GM21723 (cell line): ENCODE measurements at regions not wholly inside any gene's neighbourhood (a gene's known extent, or its start where the extent isn't known, plus 50 kb on each side); places are given as distances from the start of the nearest gene placed in this dataset.

Experiments used
- ATAC-seq: cut with Tn5 transposase; IDR thresholded peaks from one replicate; pipeline ENCODE4 v1.9.1; 2021; ENCODE audit warnings: mild to moderate bottlenecking, moderate library complexity; ENCODE audit not compliant: unreplicated experiment

- no peak for ATAC-seq
Observed at GRCh38 chr4:27467351-27467750, 606.7 kb downstream of the STIM2 start.

GRCh38 chr4:27472364-27472763 lies 611.7 kb downstream of the STIM2 start:
- ATAC-seq: no peak

GRCh38 chr4:27474691-27475090 lies 614.0 kb downstream of the STIM2 start:
- ATAC-seq: no peak

GRCh38 chr4:27484216-27484615 lies 623.6 kb downstream of the STIM2 start:
- ATAC-seq: no peak

GRCh38 chr4:27490315-27490714 lies 629.7 kb downstream of the STIM2 start:
- ATAC-seq: no peak

GRCh38 chr4:27490766-27491165 lies 630.1 kb downstream of the STIM2 start:
- ATAC-seq: no peak

GRCh38 chr4:27506401-27506800 lies 645.8 kb downstream of the STIM2 start:
- ATAC-seq: no peak

GRCh38 chr4:27514711-27515110 lies 654.1 kb downstream of the STIM2 start:
- no peak for ATAC-seq

GRCh38 chr4:27515140-27515539 lies 654.5 kb downstream of the STIM2 start:
- no peak for ATAC-seq

- ATAC-seq: no peak
Observed at GRCh38 chr4:27518876-27519275, 658.2 kb downstream of the STIM2 start.

GRCh38 chr4:27524224-27524623 lies 663.6 kb downstream of the STIM2 start:
- ATAC-seq: no peak

GRCh38 chr4:27534488-27534887 lies 673.8 kb downstream of the STIM2 start:
- ATAC-seq: no peak

- no peak for ATAC-seq
Observed at GRCh38 chr4:27568236-27568951, 707.8 kb downstream of the STIM2 start.

GRCh38 chr4:27568952-27569319 lies 708.3 kb downstream of the STIM2 start:
- no peak for ATAC-seq

- no peak for ATAC-seq
Observed at GRCh38 chr4:27574743-27575142, 714.1 kb downstream of the STIM2 start.

- ATAC-seq: no peak
Observed at GRCh38 chr4:27577951-27578350, 717.3 kb downstream of the STIM2 start.

- ATAC-seq: no peak
Observed at GRCh38 chr4:27592738-27593137, 732.1 kb downstream of the STIM2 start.

- ATAC-seq: no peak
Observed at GRCh38 chr4:27594922-27595321, 734.3 kb downstream of the STIM2 start.

GRCh38 chr4:27595571-27596360 lies 735.1 kb downstream of the STIM2 start:
- ATAC-seq: no peak

- no peak for ATAC-seq
Observed at GRCh38 chr4:27602172-27602571, 741.5 kb downstream of the STIM2 start.

GRCh38 chr4:27604692-27605091 lies 744.1 kb downstream of the STIM2 start:
- ATAC-seq: no peak

GRCh38 chr4:27616166-27616565 lies 755.5 kb downstream of the STIM2 start:
- no peak for ATAC-seq
